Activated CD4-positive, alpha-beta T cell treated with anti-CD3 and anti-CD28 coated beads for 48 hours (primary cell): ENCODE measurements at regions not wholly inside any gene's neighbourhood (a gene's known extent, or its start where the extent isn't known, plus 50 kb on each side); places are given as distances from the start of the nearest gene placed in this dataset.
"Not testable (repeated sequence)": the region's sequence is repeated elsewhere in the genome, so short reads cannot be mapped to it uniquely, and the experiment has no call there.

Experiments used
- DNase-seq: peaks from one replicate; pipeline ENCODE4 v3.0.0-alpha.2; 2020

GRCh38 chr10:118953598-118954393 lies 75.7 kb upstream of the NANOS1 start:
- no peak for DNase-seq

- no peak for DNase-seq
Measured at GRCh38 chr10:118955531-118955930, 74.0 kb upstream of the NANOS1 start.

DNA sequence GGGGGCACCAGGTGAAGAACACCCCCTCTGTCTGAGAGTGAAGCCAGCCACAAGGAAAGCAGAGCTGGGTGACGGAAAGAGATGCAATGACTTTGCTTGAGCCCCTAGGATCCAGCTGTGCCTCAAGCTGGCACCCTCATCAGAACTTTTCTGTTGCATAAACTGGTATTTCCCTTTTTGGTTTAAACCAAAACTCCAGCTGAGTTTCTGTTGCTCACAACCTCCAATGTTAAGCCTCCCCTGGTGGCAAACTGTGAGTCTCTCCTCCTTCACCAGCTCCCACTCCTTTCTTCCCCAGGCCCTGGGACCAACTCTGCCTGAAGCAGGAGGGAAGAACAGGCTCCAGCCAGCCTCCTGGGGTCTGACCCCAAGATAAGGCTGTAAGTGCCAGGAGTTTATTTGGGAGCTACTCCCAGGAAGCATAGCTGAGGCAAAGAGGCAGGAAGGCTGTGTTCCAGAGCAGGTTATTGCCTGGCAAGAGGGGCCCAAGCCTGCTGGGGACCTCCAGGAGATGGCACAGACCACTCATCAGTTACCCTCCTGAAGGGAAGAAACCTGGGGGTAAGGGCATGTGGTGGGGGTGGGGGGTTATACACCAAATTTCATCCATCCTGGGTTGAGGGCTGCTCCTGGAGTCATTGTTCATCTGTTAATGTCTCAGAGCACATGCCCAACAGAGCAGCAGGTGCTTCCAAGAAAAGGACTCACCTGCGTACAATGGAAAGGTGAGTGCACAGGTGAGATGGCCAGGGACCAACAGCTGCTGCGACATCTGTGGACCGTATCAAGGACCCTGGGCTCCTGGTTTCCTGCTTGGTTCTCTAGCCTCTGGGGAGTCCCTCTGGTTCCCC lies 73.3 kb upstream of the NANOS1 start:
- no peak for DNase-seq

GRCh38 chr10:118956802-118957442 lies 72.6 kb upstream of the NANOS1 start:
- DNase-seq: no peak

GRCh38 chr10:118957443-118957825 lies 72.1 kb upstream of the NANOS1 start:
- DNase-seq: no peak

GRCh38 chr10:118957966-118958365 lies 71.5 kb upstream of the NANOS1 start:
- DNase-seq: no peak

GRCh38 chr10:118958559-118958958 lies 71.0 kb upstream of the NANOS1 start:
- DNase-seq: no peak

DNA sequence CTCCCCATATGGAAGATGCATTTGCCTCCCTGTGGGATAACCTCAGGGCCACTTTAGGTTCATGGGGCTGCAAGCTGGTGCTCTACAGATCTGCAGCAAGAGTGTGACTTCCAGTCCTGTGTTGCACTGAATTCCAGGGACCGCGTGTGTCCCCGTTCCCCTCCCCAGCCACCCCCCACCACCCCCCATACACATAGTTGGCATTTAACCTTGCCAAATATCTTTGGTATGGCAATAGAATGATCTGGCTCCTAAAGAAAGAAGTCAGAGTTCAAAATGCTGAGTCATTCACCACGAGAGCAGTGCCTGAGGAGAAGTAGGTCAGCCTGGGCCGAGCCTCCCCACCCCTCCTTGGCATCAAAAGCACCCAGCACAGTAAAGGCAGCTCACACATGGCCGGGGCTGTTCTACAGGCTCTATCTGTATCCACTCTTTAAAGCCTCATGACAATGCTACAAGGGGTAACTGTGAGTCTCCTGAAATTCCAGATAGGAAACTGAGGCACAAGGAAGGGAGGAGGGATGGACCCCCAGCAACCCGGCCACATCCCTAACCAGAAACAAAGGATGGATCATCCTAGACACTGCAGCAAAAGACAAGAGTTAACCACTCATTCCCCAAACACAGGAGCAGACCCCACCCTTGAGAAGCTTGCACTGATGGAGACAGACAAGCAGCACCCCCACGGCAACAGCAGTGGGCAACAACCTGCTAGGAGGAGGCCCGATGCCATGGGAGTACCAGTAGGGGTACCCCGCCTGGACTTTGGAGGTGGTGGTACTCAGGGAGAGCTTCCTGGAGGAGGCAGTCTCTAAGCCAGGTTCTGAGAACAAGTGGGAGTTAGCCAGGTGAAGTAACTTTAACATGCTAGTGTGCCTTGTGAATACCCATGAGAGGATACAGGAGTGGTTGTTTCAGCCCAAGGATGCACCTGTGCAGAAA lies 70.3 kb upstream of the NANOS1 start:
- no peak for DNase-seq

GRCh38 chr10:118960157-118961090 lies 69.1 kb upstream of the NANOS1 start:
- DNase-seq: no peak

DNA sequence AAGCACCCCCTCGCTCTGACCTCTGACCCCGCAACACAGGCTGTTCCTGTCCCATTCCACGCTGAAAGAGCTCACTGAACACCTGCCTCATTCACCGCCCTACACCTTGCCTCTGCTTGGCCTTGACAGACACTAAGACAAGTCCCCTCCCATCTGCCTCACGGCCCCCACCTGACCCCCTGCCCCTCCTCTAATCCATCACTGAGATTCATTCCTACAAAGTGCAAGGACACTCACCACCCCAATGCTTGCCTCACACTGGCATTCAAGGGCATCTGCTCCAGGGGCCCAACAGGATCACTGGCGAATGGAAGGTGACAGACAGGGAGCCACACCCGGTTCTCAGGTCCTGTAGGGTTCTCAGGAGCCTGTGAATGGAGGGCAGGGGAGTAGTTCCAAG lies 68.1 kb upstream of the NANOS1 start:
- DNase-seq: no peak

GRCh38 chr10:118962331-118962868 lies 67.1 kb upstream of the NANOS1 start:
- not testable (repeated sequence) for DNase-seq

DNA sequence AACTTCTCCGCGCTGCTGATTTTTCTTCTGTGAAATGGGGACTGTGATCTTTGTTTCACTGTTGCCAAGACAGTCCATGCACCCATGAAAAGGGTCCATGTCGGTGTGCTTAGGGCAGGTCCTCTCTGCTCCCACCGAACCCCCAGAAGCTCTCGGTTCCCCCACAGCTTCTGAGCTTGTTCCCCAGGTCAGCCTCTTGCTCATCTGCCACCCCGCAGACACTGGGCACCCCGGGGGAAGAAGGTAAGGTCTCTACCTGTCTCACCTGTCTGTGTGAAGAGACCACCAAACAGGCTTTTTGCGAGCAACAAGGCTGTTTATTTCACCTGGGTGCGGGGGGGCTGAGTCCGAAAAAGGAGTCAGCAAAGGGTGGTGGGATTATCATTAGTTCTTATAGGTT lies 66.2 kb upstream of the NANOS1 start:
- DNase-seq: no peak

- no peak for DNase-seq
Measured at GRCh38 chr10:118963933-118964332, 65.6 kb upstream of the NANOS1 start.

DNA sequence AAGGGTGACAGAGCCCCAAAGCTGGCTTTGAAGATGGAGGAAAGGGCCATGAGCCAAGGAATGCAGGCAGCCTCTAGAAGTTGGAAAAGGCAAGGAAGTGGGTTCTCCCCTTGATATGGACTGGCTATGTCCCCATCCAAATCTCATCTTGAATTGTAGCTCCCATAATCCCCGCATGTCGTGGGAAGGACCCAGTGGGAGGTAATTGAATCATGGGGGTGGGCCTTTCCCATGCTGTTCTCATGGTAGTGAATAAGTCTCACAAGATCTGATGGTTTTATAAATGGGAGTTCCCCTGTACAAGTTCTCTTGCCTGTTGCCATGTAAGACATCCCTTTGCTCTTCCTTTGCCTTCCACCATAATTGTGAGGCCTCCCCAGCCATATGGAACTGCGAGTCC lies 65.0 kb upstream of the NANOS1 start:
- DNase-seq: not testable (repeated sequence)

- no peak for DNase-seq
Measured at GRCh38 chr10:118965096-118965495, 64.4 kb upstream of the NANOS1 start.

GRCh38 chr10:118965645-118966044 lies 63.9 kb upstream of the NANOS1 start:
- DNase-seq: no peak

DNA sequence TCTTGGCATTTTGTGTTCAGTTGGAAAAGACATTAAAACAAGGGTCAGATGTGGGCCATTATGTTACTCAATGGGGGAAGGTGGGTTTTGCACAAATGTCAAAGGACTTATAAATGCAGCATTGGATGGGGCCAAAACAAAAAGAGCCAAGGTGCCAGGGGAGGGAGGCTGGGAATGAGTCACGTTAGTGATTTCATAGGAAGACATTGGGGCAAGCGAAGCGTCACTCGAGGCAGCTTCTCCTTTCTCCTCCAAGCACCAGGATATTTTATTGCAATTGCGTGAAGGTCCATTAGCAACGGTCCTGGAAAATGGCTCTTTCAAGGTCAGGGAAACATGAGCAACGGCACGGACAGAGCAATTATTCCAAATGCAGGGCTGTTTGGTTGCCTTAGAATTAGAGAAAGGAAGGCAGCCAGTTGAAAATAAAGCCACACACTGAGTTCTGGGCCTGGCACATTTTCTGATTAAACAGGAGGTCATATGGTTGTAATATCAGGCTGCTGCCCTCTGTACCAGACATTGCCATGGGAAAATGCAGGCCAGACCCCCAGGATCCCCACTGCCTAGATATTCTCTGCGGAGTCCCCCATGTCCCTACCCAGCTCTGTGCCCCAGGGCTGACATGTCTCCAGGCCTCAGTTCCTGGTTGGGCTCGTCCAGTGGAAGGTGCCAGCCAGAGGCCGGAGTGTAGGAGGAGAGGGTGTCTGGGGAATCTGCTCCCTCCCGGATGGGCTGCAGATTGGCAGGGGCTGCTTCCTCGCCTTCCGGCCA lies 63.3 kb upstream of the NANOS1 start:
- DNase-seq: no peak

DNA sequence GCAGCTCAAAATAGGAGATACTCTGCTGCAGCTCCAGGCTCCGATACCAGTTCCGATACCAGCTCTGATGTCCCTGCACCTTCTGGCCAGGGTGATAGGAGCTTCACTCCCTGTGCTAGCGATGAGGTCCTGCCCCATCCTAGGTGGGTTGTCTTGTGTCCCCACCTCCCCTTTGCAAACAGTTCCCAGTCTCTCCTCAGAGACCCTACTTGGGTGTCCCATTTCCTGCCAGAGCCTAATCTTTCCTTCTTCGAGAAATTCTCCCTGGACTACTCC lies 62.7 kb upstream of the NANOS1 start:
- no peak for DNase-seq

DNA sequence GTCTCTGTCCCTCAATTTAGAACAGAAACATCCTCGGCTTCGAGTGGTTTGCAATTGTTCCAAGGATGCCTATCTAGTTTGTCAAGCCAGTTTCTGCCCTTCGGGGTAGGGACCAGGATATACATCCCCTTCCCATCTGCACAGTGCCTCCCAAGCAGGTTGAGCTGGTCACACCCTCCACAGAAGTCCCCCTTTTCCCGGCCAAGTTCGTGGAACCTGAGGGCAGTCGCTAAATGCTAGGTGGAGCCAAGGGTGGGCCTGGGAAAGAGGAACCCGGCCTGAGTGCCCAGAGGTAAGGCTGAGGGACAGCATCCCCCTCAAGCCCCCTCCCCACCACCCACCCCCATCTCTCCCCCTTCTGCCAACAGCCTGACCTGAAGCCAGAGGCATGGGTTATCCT lies 62.4 kb upstream of the NANOS1 start:
- no peak for DNase-seq

- no peak for DNase-seq
Measured at GRCh38 chr10:118968060-118968459, 61.5 kb upstream of the NANOS1 start.

DNA sequence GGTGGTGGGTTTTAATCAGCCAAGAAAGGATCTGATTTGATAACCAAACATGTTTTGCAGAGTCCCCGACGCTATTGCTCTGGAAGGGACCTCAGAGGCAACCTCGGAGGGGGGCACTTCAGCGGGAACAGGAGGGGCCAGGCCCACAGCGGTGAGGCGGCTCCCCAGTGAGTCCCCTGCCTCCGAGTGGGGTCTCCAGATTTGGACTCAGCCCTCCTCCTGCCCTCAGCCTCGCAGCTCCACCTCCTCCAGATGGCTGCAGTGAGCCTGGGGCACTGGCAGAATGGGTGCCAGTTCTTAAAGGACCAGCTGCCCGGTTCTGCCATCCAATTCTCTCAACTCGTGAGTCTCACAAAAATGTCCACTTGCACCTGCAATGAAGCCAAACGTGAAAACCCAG lies 61.0 kb upstream of the NANOS1 start:
- DNase-seq: no peak
